Activated T-cell treated with anti-CD3 and anti-CD28 coated beads, Interleukin-2, amount 50 U/mL, for 1 hour (primary cell): ENCODE measurements at regions not wholly inside any gene's neighbourhood (a gene's known extent, or its start where the extent isn't known, plus 50 kb on each side); places are given as distances from the start of the nearest gene placed in this dataset.

Experiments
- DNase-seq: peaks from one replicate; pipeline ENCODE4 v3.0.0-alpha.2; 2020

DNA sequence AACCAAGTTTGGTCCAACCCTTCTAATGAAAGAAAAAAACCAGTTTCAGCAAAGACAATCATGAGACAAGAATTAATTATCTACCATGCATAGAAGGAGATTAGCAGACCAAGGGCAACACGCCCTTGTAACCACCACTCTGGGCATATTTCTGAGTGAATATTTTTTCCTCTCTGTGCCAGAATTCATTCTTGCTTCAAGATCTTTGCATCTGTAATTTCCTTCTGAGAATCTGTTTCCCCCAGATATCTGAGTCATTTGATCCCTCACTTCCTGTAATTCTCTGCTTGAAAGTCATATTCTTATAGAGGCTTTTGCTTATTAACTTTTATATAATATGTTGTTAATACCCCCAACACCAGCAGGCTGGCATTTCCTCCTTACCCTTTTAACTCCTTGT lies 243.7 kb downstream of the SLC16A7 start:
- no peak for DNase-seq

DNA sequence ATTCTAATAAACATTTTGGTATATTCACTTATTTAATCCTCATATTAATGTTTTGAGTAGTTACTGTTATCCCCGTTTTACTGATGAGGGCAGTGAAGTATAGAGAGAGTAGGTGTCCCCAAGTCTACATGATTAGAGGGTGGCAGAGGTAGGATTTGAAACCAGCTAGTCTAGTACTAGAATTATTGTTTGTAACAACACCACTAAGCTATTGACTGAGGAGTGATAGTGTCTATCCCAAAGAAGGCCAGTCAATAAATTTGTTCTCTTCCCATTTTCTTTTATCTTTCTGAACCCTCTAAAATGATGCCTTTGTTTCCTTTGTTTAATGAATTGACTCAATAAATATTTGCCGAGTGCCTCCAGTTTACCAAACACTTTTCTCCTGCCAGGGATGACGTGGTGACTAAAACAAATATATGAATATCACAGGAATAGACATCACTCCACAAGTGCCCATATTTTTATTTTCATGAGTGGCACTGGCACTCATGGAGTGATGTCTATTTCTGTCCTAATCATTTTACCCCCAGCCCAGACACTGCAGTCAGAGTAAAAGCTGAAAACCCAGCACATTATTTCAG lies 247.5 kb downstream of the SLC16A7 start:
- no peak for DNase-seq

DNA sequence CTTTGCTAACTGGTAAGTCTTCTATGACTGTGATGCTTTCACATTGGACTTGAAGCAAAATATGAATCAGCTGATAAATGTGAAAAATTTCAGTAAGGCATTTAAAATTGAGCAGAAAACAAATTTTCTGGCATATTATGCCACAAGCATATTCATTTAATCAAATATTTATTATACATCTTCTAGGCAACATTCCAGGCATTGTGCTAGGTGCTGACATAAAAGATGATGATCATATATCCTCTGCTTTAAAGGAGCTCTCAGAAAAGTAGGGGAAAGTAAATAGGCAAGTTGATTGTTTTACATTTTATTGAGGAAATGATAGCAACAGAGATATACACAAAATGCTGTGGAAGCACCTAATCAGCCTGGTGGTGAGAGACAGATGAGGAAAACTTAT lies 248.9 kb downstream of the SLC16A7 start:
- DNase-seq = no peak

DNA sequence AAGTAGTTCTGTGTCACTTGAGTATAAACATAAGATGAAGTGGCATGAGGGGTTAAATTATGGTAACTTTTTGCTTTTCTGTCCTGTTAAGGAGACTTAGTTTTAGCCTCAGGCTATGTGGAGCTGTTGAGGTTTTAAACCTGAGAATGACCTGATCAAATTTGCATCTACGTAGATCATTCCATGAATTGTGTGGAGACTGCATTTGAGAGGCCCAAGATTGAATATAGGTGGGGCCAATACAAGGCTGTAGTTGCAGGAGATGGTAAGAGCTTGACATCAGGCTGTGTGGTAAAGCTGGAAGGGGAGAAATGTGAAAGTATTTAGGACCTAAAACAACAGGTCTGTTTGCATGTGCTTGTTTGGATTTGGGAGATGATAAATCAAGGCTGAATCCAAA lies 249.5 kb downstream of the SLC16A7 start:
- DNase-seq = no peak

DNA sequence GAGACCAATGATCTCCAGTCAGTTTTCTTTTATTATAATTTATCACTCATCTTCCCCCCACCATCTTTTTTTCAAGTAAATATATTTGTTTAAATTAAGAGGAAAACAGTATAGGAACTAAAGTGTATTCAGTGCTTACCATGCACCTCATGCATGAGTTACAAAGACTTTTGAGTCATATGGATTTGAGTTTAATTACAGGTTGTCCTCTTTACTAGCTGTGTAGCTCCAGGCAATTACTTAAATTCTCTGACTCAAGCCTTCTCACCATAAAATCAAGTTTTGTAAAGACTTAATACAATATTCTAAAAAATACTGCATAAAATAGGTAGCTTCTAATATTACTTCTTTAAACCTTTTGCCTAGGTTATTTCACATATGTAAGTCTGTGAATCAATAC lies 251.3 kb downstream of the SLC16A7 start:
- DNase-seq = no peak

DNA sequence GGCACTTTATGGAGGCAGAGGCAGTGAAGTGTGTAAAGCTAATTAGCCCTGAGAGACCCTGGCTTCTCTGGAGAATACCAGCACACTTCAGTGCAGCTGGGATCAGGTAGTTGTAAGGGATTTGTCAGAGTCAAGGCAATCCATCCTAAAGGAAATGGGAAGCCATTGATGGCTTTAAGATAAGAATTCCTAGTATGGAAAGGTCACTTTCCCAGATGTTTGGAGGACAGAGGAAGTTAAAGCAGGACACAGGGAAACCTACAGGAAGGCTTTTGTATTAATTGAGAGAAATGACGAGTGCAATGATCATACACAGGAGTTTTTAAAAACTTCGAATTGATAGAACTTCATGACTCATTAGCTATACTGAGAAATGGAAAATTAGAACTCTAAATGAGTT lies 254.4 kb downstream of the SLC16A7 start:
- no peak for DNase-seq

DNA sequence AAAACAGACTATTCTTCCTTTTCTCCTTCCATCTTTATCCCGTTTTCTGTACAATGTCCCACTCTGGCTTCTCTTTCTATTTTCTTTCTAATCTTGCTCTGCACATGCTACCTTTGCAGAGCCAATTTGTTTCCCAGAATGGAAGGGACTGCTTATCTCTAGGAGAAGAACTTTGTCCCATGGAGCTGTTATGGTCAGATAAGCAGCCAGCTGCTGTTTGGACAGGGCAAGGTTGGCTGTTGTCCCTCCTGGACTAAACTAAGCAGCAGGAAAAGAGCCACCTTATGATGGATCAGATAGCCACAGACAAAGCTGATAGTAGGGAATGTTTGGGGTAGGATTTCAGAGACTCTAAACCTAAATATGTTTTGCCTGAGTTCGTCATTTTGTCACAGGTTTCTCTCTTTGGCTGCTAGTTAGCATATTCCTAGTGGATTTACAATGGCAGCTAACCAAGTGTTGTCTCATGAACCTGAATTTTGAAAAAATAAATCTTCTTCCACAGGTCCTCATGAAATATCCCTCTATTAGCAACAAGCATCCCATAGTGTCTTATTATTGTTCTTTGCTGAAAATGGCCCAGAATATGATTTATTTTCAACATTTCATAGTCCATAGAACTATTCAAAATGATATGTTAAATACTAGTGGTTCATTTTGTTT lies 262.8 kb downstream of the SLC16A7 start:
- no peak for DNase-seq

DNA sequence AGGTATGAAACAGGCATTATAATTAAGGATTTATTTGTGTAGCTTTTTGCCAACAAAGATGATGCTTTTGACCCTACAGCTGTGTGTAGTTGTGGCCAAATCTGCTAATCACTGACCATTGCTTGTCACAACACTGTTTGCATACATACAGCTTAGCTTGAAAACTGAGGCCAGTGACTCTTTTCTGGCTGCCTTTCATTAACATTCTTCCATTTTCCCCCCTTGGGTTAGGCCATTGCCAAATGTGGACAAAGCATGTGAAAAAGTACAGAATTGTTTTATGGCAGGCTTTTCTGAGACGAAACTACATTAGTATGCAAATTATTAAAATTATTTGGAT lies 263.3 kb downstream of the SLC16A7 start:
- no peak for DNase-seq

DNA sequence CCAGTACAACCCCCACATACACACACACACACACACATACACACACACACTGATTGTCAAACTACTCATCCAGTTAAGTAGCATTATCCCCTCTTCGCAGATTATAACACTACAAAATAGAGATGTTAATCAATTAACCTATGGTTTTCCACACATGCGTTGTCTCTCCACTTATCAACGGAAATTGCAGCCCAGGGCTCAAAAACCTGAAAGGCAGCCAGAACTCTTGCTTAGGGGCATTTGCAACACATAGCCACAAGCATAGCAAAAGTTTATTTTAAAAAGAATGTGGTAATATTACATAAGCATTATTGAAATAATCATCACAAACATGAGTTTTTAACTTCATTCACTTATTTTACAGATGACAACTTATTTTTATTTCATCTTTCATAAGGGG lies 265.8 kb downstream of the SLC16A7 start:
- no peak for DNase-seq

DNA sequence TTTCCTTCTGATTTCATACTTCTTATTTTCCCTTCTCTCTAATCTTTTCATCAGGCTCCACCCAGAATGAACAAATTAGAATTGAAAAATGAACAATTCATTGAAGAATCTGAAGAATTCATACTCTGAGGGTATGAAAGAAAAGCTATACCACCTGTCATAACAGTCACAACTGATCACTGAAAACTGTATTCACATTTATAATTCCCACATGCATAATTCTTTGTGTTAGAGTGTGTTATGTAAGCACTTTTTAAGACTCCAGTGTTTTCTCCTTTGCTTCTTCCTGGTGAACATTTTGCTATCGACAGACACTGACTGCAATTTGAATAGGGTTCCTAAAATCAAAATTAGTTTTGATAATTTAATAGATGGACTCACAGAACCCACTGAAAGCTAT lies 271.2 kb downstream of the SLC16A7 start:
- no peak for DNase-seq

DNA sequence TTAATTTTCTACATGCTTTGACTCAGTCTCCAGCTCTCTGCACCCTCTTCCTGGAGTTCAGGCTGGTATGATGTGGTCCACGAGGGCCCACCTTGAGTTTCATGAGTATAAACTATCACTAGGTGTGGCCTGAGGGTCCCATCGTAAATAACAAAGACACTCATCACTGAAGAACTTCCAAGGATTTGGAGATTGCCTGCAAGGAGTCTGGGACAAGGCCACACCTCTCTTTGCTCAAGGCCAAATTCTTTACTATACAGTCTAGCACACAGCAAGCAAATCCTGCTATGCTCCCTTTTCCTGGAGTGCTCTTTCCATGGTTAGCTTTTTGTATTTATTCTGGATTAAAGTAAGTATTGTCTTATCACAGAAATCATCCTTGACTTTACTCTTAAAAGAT lies 271.9 kb downstream of the SLC16A7 start:
- no peak for DNase-seq

DNA sequence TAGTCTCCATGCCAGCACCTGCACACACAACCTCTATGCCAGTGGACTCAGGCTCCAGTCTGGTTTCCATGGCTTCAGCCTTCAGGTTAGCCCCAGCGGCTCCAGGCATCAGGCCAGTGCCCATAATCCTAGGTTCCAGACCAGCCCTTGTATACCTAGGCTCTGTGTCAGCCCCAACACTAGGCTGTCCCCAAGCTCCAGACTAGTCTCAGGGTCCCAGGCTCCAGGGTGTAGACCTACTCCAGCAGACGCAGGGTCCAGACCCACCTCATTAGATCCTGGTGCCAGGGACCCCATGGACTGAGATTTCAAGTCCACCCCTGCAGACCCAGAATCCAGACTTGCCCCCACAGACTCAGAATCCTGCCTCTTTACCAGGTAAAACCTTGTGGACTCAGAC lies 275.9 kb downstream of the SLC16A7 start:
- DNase-seq = no peak

DNA sequence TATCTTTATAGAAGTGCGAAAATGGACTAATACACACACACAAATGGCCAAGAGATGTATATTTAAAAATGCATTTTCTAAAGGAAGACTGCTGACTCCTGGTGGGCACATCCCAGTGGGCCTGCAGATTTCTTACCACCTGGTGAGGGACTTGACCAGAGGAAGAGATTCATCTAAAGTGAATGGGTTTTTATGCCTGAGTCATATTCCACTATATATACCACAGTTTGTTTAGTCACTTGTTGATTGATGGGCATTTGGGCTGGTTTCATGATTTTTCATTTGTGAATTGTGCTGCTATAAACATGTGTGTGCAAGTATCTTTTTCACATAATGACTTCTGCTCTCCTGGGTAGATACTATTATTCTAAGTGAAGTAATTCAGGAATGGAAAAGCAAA lies 277.3 kb downstream of the SLC16A7 start:
- DNase-seq = no peak

DNA sequence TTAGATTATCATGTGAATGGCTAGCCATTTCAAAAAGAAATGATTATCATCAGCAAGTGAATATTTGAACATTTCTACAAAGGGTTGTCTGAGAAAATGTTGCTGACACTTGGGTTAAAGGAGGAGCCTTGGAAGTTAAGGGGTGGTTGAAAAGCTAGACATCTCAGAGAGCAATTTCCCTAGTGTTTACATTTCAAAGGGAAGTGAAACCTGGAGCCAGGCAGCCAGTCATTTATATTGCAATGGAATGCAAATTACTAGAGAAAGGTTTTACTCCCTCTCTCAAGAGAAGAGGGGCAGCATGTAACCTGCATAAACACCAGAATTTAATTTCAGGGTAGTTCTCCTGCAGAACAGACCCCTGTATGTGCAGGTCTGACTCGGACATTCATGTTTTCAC lies 279.0 kb downstream of the SLC16A7 start:
- DNase-seq = no peak

DNA sequence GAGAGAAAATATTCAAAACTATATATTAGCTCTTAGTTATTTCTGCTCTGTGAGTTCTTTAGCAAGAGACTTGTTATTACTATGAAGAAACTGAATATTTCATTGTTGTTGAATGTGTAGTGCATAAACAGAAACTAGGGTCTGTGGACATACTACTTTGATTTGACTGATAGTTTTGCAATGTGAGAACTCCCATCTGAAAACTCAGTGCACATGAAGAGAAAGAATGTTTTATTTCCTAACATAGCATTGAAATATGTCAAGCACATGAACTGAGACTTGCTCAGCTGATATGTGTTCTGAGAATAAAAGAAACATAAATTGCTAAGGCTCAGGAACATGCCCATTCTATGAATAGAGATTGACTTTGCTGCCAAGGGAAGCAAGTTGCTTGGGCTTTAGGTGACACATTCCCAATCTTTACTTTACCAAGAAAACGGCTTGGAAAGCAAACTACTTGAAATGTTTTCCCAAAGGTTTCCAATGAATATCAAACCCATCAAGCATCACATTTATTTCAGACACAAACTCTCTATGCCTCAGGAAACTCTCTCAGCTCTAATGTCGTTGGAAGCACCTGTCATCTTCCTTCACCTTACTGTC lies 290.4 kb downstream of the SLC16A7 start:
- no peak for DNase-seq

DNA sequence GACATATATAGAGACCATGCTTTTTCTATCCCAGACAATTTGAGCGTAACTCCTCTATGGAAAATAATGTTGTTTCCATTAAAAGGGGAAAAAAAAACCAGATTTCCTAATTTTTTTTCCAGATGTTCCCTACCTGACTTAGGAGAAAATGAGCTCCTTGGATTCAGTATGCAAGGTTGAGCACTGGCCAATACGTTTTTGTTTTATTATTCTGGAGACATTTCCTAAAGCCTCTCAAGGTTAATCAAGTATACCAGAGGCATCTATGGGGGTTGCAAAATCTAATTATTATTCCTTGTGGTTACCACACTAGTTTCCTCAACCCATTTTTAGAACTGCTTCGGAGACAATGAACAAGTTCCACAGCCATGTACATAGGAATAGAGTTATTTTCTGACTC lies 291.3 kb downstream of the SLC16A7 start:
- DNase-seq = no peak

DNA sequence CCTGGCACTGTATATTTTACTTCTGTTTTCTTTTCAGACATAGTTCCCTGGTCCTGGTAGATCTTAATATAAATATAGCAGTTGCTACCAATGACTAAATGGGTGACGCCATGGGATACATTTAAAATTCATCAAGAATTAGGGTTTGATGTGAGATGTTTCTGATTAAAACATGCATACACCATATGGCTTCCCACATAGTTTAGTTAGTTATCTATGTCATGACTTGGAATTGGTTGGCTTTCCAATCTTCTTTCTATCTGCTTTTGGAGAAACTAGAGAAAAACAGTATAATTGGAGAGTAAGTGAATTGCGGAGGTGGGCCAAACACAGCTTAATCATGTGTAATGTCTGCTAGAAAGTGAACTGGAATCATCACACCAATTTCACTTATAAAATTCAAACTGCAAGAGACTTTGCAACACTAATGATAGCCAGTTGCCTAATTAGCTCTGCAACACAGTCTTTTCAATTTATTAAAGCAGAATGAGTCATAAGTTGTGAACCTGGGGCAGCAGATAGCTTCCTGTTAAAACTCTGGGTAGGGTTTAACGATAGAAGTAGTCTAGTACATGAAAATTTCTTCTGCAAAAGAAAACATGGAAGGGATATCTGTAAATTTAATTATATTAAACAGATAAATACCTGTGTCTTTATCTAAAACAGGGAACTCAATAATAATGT lies 295.2 kb downstream of the SLC16A7 start:
- no peak for DNase-seq

DNA sequence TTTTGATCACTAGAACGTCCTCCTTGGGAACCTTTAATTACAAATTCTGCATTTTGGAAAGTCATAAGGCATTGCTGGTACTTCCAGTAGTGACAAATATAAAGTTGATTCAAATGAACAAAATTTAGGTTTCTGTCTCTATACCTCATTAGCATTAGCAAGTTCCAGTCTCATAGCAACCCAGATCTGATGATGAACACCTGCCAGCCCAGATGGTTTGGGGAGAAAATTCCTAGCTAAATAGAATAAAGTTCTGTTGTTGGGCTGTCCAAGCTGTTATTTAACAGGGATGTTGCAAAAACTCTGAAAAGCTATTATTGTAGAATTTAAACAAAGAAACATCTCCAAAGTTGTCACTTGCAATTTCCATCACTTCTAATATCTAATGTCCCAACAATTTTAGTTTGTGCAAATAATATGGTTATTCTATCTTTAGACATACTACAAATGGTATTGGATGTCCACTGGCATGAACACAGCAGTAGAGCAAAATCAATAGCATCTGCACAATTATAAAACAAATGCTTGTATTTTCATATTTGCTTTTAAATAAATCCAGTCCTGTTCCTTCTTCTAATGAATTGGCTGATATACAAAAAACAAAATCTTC lies 299.4 kb downstream of the SLC16A7 start:
- no peak for DNase-seq

DNA sequence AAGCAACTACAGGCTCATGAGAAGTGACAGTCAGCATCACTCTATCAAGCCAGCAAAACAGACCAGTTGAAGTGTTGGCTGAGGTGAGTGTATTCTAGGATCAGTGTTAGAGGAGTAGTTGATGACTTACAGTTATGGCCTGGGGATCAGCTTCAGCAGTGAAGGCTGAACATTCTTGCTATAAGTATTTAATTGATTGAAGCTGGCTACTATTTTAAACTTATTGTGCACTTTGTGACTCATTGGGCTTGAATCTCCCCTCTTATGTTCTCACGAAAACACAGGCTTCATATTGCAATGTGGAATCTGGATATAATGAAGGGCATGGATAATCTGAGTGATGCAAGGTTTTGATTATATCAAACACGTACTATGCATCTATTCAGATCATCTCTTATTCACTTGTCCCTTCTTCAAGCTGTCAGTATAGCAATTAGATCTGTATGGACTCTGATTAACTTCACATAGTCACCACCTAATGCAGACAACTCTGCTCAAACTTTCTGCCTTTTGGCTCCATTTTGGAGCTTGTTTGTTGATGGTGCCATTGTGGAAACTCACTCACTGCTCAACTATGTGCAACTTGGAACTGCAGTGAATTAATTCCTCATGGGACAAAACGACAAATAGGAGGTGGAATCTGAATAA lies 309.2 kb downstream of the SLC16A7 start:
- no peak for DNase-seq

DNA sequence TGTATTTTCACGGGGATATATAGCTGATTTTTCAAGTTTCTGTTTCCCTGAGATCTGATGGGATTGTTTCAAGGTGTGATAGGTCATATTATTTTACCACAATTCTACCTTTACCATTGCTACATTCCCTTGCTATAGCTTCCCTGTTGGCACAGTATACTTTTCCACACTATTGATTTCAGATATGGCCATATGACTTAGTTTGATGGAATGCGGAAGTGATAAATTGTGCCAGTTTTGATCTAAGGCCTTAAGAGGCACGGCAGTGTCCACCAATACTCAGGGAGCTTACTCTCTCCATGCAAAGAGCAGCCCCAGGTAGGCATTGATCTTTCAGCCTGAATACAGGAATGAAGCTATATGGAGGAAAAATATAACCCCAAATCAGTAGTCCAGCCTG lies 315.7 kb downstream of the SLC16A7 start:
- no peak for DNase-seq

DNA sequence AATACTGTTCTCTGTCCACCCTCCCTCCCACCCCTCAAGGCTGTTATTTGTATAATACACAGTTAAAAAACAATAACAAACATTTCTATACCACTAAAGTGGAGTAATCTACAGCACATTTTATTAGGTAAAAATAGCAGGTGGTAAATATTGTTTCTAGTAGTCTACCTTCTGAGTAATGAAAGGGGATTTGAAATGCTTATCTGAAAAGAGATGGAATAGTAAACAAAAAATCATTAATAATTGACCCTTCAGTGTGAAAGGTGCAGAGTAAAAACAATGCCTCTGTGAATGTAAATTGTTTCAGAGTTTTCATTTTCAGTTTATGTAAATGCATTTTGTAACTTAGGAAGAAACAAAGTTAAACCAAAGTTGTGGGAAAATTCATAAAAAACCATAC lies 321.2 kb downstream of the SLC16A7 start:
- DNase-seq = no peak

DNA sequence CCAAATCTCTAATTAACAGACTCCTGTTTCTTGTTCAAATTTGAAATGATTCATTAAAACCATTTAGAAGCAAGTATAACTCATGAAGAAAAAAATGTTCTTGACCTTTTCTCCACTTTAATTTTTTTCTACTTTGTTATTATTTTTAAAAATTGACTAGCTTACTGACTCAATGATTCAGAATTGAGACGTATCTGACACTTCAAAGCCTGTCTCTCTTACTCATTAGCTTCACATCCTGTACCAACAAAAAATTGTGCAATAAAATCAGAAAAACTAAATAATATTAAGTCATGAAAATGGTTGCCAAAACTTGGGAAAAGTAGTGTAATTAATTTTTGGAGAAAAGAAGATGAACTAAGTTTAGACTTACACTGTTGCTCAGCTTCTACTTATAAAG lies 331.2 kb downstream of the SLC16A7 start:
- DNase-seq = no peak

DNA sequence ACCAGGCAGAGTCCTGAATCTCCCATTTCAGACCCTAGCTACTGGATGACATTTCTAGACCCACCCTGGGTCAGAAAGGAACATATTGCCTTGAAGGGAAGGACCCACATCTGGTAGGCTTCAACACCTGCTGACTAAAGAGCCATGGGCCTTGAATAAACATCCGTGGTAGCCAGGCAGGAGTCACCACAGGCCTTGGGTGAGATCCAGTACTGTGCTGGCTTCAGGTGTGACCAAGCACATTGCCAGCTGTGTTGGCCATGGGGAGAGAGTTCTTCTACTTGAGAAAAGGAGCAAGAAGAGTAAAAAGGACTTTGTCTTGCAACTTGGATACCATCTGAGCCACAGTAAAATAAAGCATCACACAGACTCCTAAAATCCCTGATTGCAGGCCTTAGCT lies 332.6 kb downstream of the SLC16A7 start:
- DNase-seq = no peak

DNA sequence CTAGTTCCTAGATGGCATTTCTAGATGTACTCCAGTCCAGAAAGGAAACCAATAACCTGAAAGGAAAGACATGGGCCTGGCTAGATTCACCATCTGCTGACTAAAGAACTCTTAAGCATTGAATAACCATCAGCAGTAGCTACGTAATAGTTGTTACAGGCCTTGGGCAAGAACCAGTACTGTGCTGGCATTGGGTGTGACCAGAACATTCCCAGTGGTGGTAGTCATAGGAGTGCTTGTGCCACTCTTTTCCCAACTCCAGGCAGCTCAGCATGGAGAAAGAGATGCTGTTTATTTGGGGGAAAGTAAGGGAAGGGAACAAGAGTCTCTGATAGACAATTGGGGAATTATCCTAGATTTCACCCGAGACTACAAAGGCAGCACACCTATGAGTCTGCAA lies 333.3 kb downstream of the SLC16A7 start:
- no peak for DNase-seq
